Effector memory CD8-positive, alpha-beta T cell (primary cell): ENCODE measurements at regions not wholly inside any gene's neighbourhood (a gene's known extent, or its start where the extent isn't known, plus 50 kb on each side); places are given as distances from the start of the nearest gene placed in this dataset.
A peak's percentile ranks its signal among the peaks of the same experiment; 100 is the strongest.
"Not testable (repeated sequence)": the region's sequence is repeated elsewhere in the genome, so short reads cannot be mapped to it uniquely, and the experiment has no call there.

ENCODE experiments used
- ATAC-seq: fragments of 150-1000 bp; cut with Tn5 transposase; replicated peaks from 2 replicates; pipeline ENCODE4 v1.10.0; 2021; ENCODE audit warnings: mild to moderate bottlenecking, moderate library complexity
- DNase-seq, 3 experiments: peaks; one replicate each; pipeline ENCODE4 v3.0.0; 2021
- H3K27ac Mint-ChIP-seq, 2 donors: one replicate each; pipeline ENCODE4 v1.8.0; 2022; ENCODE audit warnings: mild to moderate bottlenecking in 2 of 2, mixed read lengths in 2 of 2, moderate library complexity in 2 of 2
- H3K27me3 Mint-ChIP-seq, 2 donors: one replicate each; pipeline ENCODE4 v1.8.0; 2022; ENCODE audit warnings: mixed read lengths in 2 of 2
- H3K36me3 Mint-ChIP-seq: one replicate; pipeline ENCODE4 v1.8.0; 2022; ENCODE audit warnings: mild to moderate bottlenecking, moderate library complexity, mixed read lengths; ENCODE audit not compliant: insufficient read depth
- H3K4me1 Mint-ChIP-seq, 2 donors: one replicate each; pipeline ENCODE4 v1.8.0; 2022; ENCODE audit warnings: low read depth in 2 of 2, mixed read lengths in 2 of 2
- H3K4me3 Mint-ChIP-seq, 2 donors: one replicate each; pipeline ENCODE4 v1.8.0; 2022; ENCODE audit warnings: mild to moderate bottlenecking in 2 of 2, mixed read lengths in 2 of 2, moderate library complexity in 2 of 2
- H3K9me3 Mint-ChIP-seq, 2 donors: one replicate each; pipeline ENCODE4 v1.8.0; 2022; ENCODE audit warnings: mixed read lengths in 2 of 2

- Mint-ChIP-seq H3K36me3 (peaks cover 5% of the 10 kb centered on the region), H3K9me3 (no peaks in the 10 kb centered on the region), H3K4me1 (no peaks in the 10 kb centered on the region), H3K4me3 (no peak overlapping the region), H3K27me3 (no peaks in the 10 kb centered on the region), H3K27ac (no peak overlapping the region)
- DNase-seq: no peak
- ATAC-seq: peak; percentile 36
Measured at GRCh38 chr4:162497564-162498167, 333.9 kb upstream of the FSTL5 start.

- no peak for ATAC-seq
- Mint-ChIP-seq H3K9me3 (no peaks in the 10 kb centered on the region), H3K27me3 (no peaks in the 10 kb centered on the region), H3K36me3 (no peaks in the 10 kb centered on the region), H3K27ac (no peak overlapping the region), H3K4me3 (no peak overlapping the region), H3K4me1 (no peaks in the 10 kb centered on the region)
- DNase-seq: no peak
Measured at GRCh38 chr4:162494935-162495334, 331.1 kb upstream of the FSTL5 start.

- Mint-ChIP-seq H3K9me3 (peaks cover 0 to 2% of the 10 kb centered on the region in 2 donors), H3K27me3 (no peaks in the 10 kb centered on the region), H3K36me3 (peaks cover 4% of the 10 kb centered on the region), H3K4me1 (no peaks in the 10 kb centered on the region), H3K4me3 (no peak overlapping the region), H3K27ac (no peak overlapping the region)
- ATAC-seq: no peak
- no peak for DNase-seq
Measured at GRCh38 chr4:162485486-162485885, 321.7 kb upstream of the FSTL5 start.

- no peaks in the 10 kb centered on the region for H3K4me1 Mint-ChIP-seq
- DNase-seq (no peak), ATAC-seq (no peak)
- H3K36me3 Mint-ChIP-seq: no peaks in the 10 kb centered on the region
- H3K9me3 Mint-ChIP-seq: peaks cover 10 to 11% of the 10 kb centered on the region in 2 donors
- H3K27me3 Mint-ChIP-seq: no peaks in the 10 kb centered on the region
- H3K27ac Mint-ChIP-seq: no peak overlapping the region
- no peak overlapping the region for H3K4me3 Mint-ChIP-seq
Measured at GRCh38 chr4:162475246-162475645, 311.4 kb upstream of the FSTL5 start.

- ATAC-seq (no peak), DNase-seq (no peak)
- no peaks in the 10 kb centered on the region for H3K4me1 Mint-ChIP-seq
- H3K9me3 Mint-ChIP-seq: peaks cover 0 to 7% of the 10 kb centered on the region in 2 donors
- no peaks in the 10 kb centered on the region for H3K27me3 Mint-ChIP-seq
- H3K27ac Mint-ChIP-seq: no peak overlapping the region
- H3K36me3 Mint-ChIP-seq: no peaks in the 10 kb centered on the region
- H3K4me3 Mint-ChIP-seq: no peak overlapping the region
Measured at GRCh38 chr4:162469977-162470376, 306.2 kb upstream of the FSTL5 start.

- not testable (repeated sequence) for H3K27me3 Mint-ChIP-seq, ATAC-seq, H3K9me3 Mint-ChIP-seq
Measured at GRCh38 chr4:162465356-162465755, 301.6 kb upstream of the FSTL5 start.

GRCh38 chr4:162461952-162462351 is 298.2 kb upstream of the FSTL5 start:
- no peaks in the 10 kb centered on the region for H3K27me3 Mint-ChIP-seq
- ATAC-seq (no peak), DNase-seq (no peak)
- H3K9me3 Mint-ChIP-seq: peaks cover 0 to 3% of the 10 kb centered on the region in 2 donors
- H3K27ac Mint-ChIP-seq: no peak overlapping the region
- H3K36me3 Mint-ChIP-seq: peaks cover 2% of the 10 kb centered on the region
- H3K4me3 Mint-ChIP-seq: no peak overlapping the region
- no peaks in the 10 kb centered on the region for H3K4me1 Mint-ChIP-seq

More at GRCh38 chr4:162465356-162465755, 301.6 kb upstream of the FSTL5 start:
- H3K4me1 Mint-ChIP-seq, DNase-seq, H3K36me3 Mint-ChIP-seq, H3K27ac Mint-ChIP-seq, H3K4me3 Mint-ChIP-seq: not testable (repeated sequence)

GRCh38 chr4:162458051-162458450 is 294.3 kb upstream of the FSTL5 start:
- Mint-ChIP-seq H3K36me3 (peaks cover 2% of the 10 kb centered on the region), H3K4me1 (no peaks in the 10 kb centered on the region), H3K27me3 (no peaks in the 10 kb centered on the region), H3K4me3 (no peak overlapping the region), H3K27ac (no peak overlapping the region), H3K9me3 (peaks cover 0 to 3% of the 10 kb centered on the region in 2 donors)
- DNase-seq: no peak
- no peak for ATAC-seq

GRCh38 chr4:162457071-162457865 is 293.5 kb upstream of the FSTL5 start:
- Mint-ChIP-seq H3K27me3 (no peaks in the 10 kb centered on the region), H3K27ac (no peak overlapping the region), H3K9me3 (peaks cover 0 to 1% of the 10 kb centered on the region in 2 donors), H3K4me1 (no peaks in the 10 kb centered on the region), H3K36me3 (peaks cover 2% of the 10 kb centered on the region), H3K4me3 (no peak overlapping the region)
- no peak for DNase-seq
- no peak for ATAC-seq

GRCh38 chr4:162456106-162456505 is 292.3 kb upstream of the FSTL5 start:
- DNase-seq (no peak), ATAC-seq (no peak)
- no peak overlapping the region for H3K27ac Mint-ChIP-seq
- no peaks in the 10 kb centered on the region for H3K4me1 Mint-ChIP-seq
- no peaks in the 10 kb centered on the region for H3K36me3 Mint-ChIP-seq
- H3K27me3 Mint-ChIP-seq: no peaks in the 10 kb centered on the region
- H3K4me3 Mint-ChIP-seq: no peak overlapping the region
- H3K9me3 Mint-ChIP-seq: peaks cover 0 to 7% of the 10 kb centered on the region in 2 donors

GRCh38 chr4:162450531-162451035 is 286.8 kb upstream of the FSTL5 start:
- no peak overlapping the region for H3K4me3 Mint-ChIP-seq
- no peak overlapping the region for H3K27ac Mint-ChIP-seq
- no peaks in the 10 kb centered on the region for H3K27me3 Mint-ChIP-seq
- ATAC-seq: no peak
- DNase-seq: no peak
- no peaks in the 10 kb centered on the region for H3K4me1 Mint-ChIP-seq
- peaks cover 0 to 8% of the 10 kb centered on the region in 2 donors for H3K9me3 Mint-ChIP-seq
- no peaks in the 10 kb centered on the region for H3K36me3 Mint-ChIP-seq

GRCh38 chr4:162443510-162443909 is 279.7 kb upstream of the FSTL5 start:
- H3K9me3 Mint-ChIP-seq: peaks cover 4 to 9% of the 10 kb centered on the region in 2 donors
- ATAC-seq: no peak
- H3K4me1 Mint-ChIP-seq: no peaks in the 10 kb centered on the region
- no peaks in the 10 kb centered on the region for H3K36me3 Mint-ChIP-seq
- no peak for DNase-seq
- no peak overlapping the region for H3K27ac Mint-ChIP-seq
- no peak overlapping the region for H3K4me3 Mint-ChIP-seq
- no peaks in the 10 kb centered on the region for H3K27me3 Mint-ChIP-seq

GRCh38 chr4:162442128-162442527 is 278.3 kb upstream of the FSTL5 start:
- Mint-ChIP-seq H3K27ac (no peak overlapping the region), H3K4me1 (no peaks in the 10 kb centered on the region), H3K4me3 (no peak overlapping the region), H3K27me3 (no peaks in the 10 kb centered on the region), H3K36me3 (no peaks in the 10 kb centered on the region), H3K9me3 (peaks cover 4 to 9% of the 10 kb centered on the region in 2 donors)
- DNase-seq: no peak
- no peak for ATAC-seq

- no peak overlapping the region for H3K4me3 Mint-ChIP-seq
- H3K36me3 Mint-ChIP-seq: no peaks in the 10 kb centered on the region
- H3K27me3 Mint-ChIP-seq: no peaks in the 10 kb centered on the region
- DNase-seq (no peak), ATAC-seq (no peak)
- H3K27ac Mint-ChIP-seq: no peak overlapping the region
- H3K9me3 Mint-ChIP-seq: peaks cover 5 to 15% of the 10 kb centered on the region in 2 donors
- H3K4me1 Mint-ChIP-seq: no peaks in the 10 kb centered on the region
Measured at GRCh38 chr4:162422312-162422711, 258.5 kb upstream of the FSTL5 start.
